NCI-H69 (cell line): ENCODE measurements at regions not wholly inside any gene's neighbourhood (a gene's known extent, or its start where the extent isn't known, plus 50 kb on each side); places are given as distances from the start of the nearest gene placed in this dataset.
A peak's percentile ranks its signal among the peaks of the same experiment; 100 is the strongest.

Source experiments
- DNase-seq: peaks from one replicate; lab custom pipeline; 2025; lab: John Stamatoyannopoulos, UW

- no peak for DNase-seq
These were observed 1251.0 kb upstream of the PCDH9 start for GRCh38 chr13:68481130-68481529.

GRCh38 chr13:68473834-68474326, 1243.7 kb upstream of the PCDH9 start:
- DNase-seq = no peak

DNA sequence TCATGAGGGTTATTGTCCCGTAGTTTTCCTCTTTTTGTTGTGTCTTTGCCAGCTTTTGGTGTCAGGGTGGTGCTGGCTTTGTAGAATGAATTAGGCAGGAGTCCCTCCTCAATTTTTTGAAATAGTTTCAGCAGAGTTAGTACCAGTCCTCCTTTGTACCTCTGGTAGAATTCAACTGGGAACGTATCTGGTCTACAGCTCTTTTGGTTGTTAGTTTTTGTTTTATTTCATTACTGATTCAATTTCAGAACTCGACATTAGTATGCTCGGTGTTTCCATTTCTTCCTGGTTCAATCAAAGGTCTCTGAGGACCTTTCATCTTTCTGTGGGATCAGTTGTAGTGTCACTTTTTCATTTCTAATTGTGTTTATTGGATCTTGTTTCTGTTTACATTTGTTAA, 1237.0 kb upstream of the PCDH9 start:
- no peak for DNase-seq

DNA sequence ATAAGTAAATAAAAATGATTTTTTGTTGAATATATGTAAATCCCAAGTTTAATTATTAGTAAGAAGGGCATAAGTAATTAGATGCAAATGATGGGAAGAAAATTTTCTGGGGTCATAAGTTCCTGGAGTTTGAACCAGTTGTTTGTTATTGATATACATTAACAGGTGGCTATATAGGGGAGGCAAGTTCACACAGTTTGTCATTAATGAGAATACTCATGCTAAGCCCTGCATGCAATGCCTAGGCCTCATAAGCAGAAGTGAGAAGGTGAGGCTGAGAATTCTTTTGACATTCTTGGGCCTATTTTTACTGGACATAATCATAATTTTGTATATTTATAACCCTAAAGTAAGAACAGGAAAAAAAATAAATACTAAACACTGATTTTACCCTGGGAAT, 1210.7 kb upstream of the PCDH9 start:
- DNase-seq = peak; percentile 16

GRCh38 chr13:68439817-68440216, 1209.7 kb upstream of the PCDH9 start:
- peak; percentile 54 for DNase-seq

DNA sequence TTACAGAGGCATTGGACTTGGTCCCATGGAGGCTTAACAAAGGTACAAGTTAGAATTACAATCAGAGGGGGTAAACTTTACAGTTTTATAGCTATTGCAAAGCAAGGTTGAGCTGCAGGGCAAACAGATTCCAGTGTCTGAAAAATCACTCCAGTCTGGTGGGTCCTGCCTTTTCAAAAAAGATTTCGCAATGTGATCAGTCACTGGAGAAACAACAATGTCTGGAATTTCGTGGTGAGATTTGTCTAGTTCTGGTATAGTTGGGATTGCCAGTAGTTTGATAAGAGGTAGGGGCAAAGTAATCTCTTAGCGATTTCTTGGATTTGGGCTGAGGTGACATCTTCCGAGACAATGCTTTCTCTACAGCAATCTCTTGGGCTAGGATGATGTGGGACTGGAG, 1198.2 kb upstream of the PCDH9 start:
- no peak for DNase-seq

DNA sequence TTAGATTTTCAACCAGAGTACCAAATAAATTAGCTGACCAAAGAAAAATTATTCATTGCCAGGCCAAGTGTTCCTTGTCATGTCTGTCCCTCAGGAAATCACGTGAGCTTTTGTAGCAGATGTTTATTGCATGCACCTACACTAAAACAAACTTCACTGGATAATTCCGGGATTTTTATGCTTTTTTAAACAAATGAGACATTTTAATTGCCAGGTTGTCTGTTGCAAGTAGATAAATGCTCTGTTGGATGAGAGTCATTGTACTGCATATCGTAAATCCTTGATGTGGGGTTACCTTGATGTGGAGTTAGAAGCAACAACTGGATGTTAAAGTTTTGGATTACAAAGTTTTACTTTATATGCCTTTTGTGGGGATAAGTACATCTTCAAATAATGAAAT, 1187.7 kb upstream of the PCDH9 start:
- peak; percentile 47 for DNase-seq

GRCh38 chr13:68410007-68410406, 1179.9 kb upstream of the PCDH9 start:
- no peak for DNase-seq

- no peak for DNase-seq
These were observed 1160.9 kb upstream of the PCDH9 start for GRCh38 chr13:68390987-68391386.

DNA sequence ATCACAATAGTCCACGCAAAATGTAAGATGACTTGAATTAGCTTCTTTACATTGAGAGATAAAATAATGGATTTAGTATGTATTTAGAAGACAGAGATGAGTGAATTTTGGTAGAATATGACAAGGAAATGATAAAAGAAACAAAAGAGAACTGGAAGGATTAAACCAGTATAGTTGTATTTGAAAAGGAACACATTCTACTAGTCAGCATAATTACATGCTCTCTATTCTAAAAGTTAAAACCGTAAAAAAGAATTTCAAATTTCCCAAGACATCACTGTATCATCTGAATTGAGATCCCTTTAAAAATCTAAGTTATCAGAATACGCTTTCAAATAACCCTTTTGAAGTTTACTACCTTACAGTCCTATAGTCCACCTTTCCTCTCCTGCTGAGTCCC, 1156.7 kb upstream of the PCDH9 start:
- no peak for DNase-seq

- no peak for DNase-seq
These were observed 1150.2 kb upstream of the PCDH9 start for GRCh38 chr13:68380041-68380973.

GRCh38 chr13:68378294-68378693, 1148.2 kb upstream of the PCDH9 start:
- no peak for DNase-seq

DNA sequence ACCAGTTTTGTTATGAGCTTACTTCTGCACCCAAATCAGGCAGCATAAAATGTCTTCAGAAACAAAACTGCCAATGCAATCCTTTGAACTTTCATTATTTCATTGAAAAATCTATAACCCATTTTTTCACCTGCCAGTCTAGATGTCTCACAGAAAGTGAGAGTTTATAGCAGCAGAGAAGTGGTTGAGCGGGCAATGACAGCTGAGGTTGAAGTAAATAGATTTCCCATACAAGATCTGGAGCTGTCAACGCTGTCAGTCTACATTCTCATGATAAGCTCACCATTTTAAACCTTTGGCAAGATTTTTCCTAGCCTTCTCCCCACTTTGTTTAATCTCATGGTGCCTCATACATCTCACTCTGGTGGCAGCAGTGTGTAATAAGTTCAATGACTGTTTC, 1144.9 kb upstream of the PCDH9 start:
- DNase-seq = no peak

DNA sequence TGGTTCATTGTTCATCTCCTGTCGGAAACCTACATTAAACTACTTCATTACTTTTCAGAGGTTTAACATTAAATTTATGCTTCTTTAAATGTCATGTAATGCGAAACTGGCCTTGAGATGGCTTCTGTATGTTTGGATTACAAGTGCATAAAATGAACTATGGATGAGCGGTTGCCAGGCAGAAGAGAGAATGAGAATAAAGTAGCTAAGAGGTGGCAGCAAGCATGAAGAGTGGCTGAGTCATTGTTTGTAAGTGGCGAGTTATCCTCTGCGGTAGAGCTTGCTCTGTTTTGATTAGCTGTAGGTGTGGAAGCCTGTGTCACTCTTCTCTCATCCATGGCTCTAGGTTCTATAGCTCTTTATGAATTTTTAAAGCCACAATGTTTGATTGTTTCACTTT, 1139.6 kb upstream of the PCDH9 start:
- DNase-seq = peak; percentile 32

DNA sequence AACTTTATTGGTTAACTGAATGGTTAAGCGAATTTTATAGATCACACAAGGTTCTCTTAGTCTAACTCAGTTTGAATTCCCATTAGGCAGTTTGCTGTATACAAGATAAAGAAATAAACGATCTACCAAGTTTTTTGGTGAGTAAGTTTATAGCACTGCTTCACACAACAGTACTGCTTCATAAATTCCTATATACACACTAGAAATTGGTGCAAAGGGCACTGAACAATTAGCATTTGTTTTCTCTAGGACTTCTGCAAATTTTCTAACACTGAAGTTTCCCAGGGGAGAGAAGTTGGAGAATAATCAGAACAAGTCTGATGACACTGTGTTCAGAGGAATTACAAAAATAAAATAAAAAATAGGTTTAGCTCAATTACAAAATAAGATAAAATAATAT, 1138.8 kb upstream of the PCDH9 start:
- no peak for DNase-seq

DNA sequence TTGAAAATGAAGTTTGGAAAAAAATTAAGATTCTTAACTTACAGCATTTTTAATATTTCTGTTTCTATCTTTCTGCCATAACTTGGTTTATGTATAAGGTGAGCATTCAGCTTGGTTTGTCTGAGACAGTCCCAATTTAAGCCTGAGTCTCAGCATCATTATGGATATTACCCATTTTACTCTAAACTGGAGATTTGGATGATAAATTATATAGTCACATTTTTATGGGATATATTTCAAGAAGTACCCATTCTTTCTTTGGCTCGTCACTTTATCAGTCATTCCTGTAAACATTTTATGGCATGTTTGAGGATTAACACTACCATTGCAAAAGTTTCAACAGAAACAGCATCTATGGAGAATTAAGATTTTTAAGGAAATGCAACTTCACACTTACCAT, 1129.0 kb upstream of the PCDH9 start:
- no peak for DNase-seq

- no peak for DNase-seq
These were observed 1128.2 kb upstream of the PCDH9 start for GRCh38 chr13:68358294-68358705.

GRCh38 chr13:68350554-68350953, 1120.4 kb upstream of the PCDH9 start:
- no peak for DNase-seq

DNA sequence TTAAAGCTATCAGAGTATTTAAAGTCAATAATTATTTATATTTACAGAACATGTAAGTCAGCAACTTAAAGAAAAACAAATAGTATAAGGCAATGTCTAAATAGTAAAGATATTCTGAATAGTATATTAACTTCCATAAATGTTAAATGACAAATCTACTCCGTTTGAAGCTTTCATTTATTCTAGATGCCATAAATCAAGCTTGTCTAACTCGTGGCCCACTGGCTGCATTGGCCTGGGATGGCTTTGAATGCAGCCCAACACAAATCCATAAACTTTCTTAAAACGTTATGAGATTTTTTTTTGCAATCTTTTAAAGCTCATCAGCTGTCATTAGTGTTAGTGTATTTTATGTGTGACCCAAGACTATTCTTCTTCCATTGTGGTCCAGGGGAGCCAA, 1117.1 kb upstream of the PCDH9 start:
- no peak for DNase-seq

- no peak for DNase-seq
These were observed 1115.9 kb upstream of the PCDH9 start for GRCh38 chr13:68345963-68346531.

- no peak for DNase-seq
These were observed 1093.0 kb upstream of the PCDH9 start for GRCh38 chr13:68323124-68323523.

- DNase-seq = no peak
These were observed 1089.2 kb upstream of the PCDH9 start for GRCh38 chr13:68319384-68319783.

DNA sequence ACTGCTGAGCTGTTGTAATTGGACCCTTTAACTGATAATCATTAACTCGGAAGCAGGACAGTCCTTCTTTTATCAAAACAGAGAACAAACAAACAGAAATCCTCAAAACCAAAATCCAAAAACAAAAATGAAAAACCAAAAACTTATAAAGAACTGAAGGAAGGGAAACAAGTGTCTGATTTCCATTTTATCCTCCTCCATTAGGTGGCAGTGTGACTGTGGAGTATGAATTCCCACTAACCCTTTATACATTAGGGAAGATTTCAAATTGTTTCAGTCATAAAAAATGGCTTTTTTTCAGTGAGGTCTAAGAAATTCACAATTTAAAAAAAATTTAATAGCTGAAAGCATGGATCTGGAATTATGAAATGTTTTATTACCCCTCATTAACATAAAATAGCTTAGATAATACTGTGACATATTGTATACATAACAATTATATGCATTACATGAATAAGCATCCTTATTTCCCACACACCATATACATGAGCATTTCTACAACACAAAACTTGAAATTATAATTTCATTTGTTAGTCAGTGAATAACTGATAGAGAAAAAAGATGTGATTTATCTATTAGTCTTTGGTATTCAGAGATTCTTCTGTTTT, 1074.3 kb upstream of the PCDH9 start:
- peak; percentile 65 for DNase-seq
